ENCODE measurements at regions not wholly inside any gene's neighbourhood (a gene's known extent, or its start where the extent isn't known, plus 50 kb on each side); places are given as distances from the start of the nearest gene placed in this dataset.

- CTCF ChIA-PET, result no interaction called here
- H3K4me2 ChIP-seq, result peak overlapping the region; percentile 28; the same call in 2 of the 3 replicates
- H3K27ac ChIP-seq, result no peak overlapping the region
- H3K9me3 ChIP-seq, result no peaks in the 10 kb centered on the region
- ATAC-seq (no peak), DNase-seq (ENCODE audit: low read depth in 1 of 2, low spot score in 1 of 2) (no peak), FAIRE-seq (no peak)
- TF ChIP-seq NPAS2 (CRISPR knock-in tag; IDR thresholded peaks at IDR 0.05; ENCODE audit: borderline replicate concordance), result no peak
- no peak for TF ChIP-seq HMGXB4 (CRISPR knock-in tag; IDR thresholded peaks at IDR 0.05; ENCODE audit: borderline replicate concordance)
- TF ChIP-seq EHMT2 (IDR thresholded peaks at IDR 0.05; ENCODE audit: low read depth), result no peak
- TF ChIP-seq CHD2 (IDR thresholded peaks at IDR 0.05; ENCODE audit: low read length, partially characterized antibody), result no peak
- no peak for TF ChIP-seq BHLHE40 (IDR thresholded peaks at IDR 0.05; ENCODE audit: low read depth, low read length)
- no peak overlapping the region for H3K4me3 ChIP-seq
- H3K4me1 ChIP-seq, result peaks cover 3% of the 10 kb centered on the region; the same call in 1 of the 3 replicates
- WGBS (ENCODE audit: missing lambda C conversion rate), result 26% methylated on average over 4 of the region's 4 CpGs
- POLR2A ChIA-PET, result no interaction called here
Observed at GRCh38 chr21:35954066-35954465, 106.3 kb downstream of the SETD4 start.

- DNase-seq (ENCODE audit: low read depth in 1 of 2, low spot score in 1 of 2) (peak in 1 of 2 experiments; percentile 52), ATAC-seq (peak in 1 of 2 experiments; percentile 64; a peak in 3 of 6 replicates), FAIRE-seq (no peak)
- peaks cover 3% of the 10 kb centered on the region; the same call in 1 of the 3 replicates for H3K4me1 ChIP-seq
- peak overlapping the region; percentile 28; the same call in 2 of the 3 replicates for H3K4me2 ChIP-seq
- no peak overlapping the region for H3K4me3 ChIP-seq
- ChIA-PET POLR2A (no interaction called here), CTCF (no interaction called here)
- no peak overlapping the region for H3K27ac ChIP-seq
- 9% methylated on average over 2 of the region's 2 CpGs for WGBS (ENCODE audit: missing lambda C conversion rate)
- no peaks in the 10 kb centered on the region for H3K9me3 ChIP-seq
- TF ChIP-seq GATA3 (IDR thresholded peaks at IDR 0.05; ENCODE audit: borderline replicate concordance) (no peak), FOSL2 (IDR thresholded peaks at IDR 0.05) (no peak), FOSL2 (CRISPR knock-in tag; IDR thresholded peaks at IDR 0.05) (no peak), TP53 (CRISPR knock-in tag; IDR thresholded peaks at IDR 0.05) (no peak)
Observed at GRCh38 chr21:35953597-35953996, 106.7 kb downstream of the SETD4 start.

- H3K4me1 ChIP-seq, result peaks cover 3% of the 10 kb centered on the region; the same call in 1 of the 3 replicates
- ChIA-PET POLR2A (no interaction called here), CTCF (interaction anchor here (0.7 kb wide), 1 partner anchor 1266 kb away, joined by 6 read pairs; no protein-coding TSS in a partner anchor)
- H3K4me3 ChIP-seq, result no peak overlapping the region
- WGBS (ENCODE audit: missing lambda C conversion rate), result 89% methylated on average over 2 of the region's 2 CpGs
- no peak overlapping the region for H3K27ac ChIP-seq
- TF ChIP-seq ZC3H11A (IDR thresholded peaks at IDR 0.05) (no peak), HOXB13 (CRISPR knock-in tag; IDR thresholded peaks at IDR 0.05; ENCODE audit: low read depth) (no peak), FOSB (CRISPR knock-in tag; IDR thresholded peaks at IDR 0.05) (no peak), RFX5 (IDR thresholded peaks at IDR 0.05) (no peak), SREBF2 (IDR thresholded peaks at IDR 0.05) (no peak), ESRRA (IDR thresholded peaks at IDR 0.05; ENCODE audit: borderline replicate concordance, low read length) (no peak), MAX (IDR thresholded peaks at IDR 0.05) (no peak), FOXS1 (CRISPR knock-in tag; IDR thresholded peaks at IDR 0.05) (no peak), USF2 (IDR thresholded peaks at IDR 0.05) (no peak), TFCP2L1 (CRISPR knock-in tag; IDR thresholded peaks at IDR 0.05) (no peak), E2F6 (IDR thresholded peaks at IDR 0.05; ENCODE audit: borderline replicate concordance, low read depth) (no peak), EHF (CRISPR knock-in tag; IDR thresholded peaks at IDR 0.05) (no peak), KDM1A (IDR thresholded peaks at IDR 0.05; ENCODE audit: low read depth) (no peak), CHD4 (IDR thresholded peaks at IDR 0.05; ENCODE audit: borderline replicate concordance) (no peak), HOXB5 (CRISPR knock-in tag; IDR thresholded peaks at IDR 0.05) (no peak), KDM5A (IDR thresholded peaks at IDR 0.05) (no peak), ELK1 (IDR thresholded peaks at IDR 0.05; ENCODE audit: low read depth, low read length) (no peak)
- ATAC-seq, result no peak
- no peak overlapping the region for H3K4me2 ChIP-seq
- H3K9me3 ChIP-seq, result no peaks in the 10 kb centered on the region
- no peak for DNase-seq (ENCODE audit: low read depth in 1 of 2, low spot score in 1 of 2)
- no peak for FAIRE-seq
Observed at GRCh38 chr21:35952651-35953340, 107.5 kb downstream of the SETD4 start.

Measured in A549 (cell line).